HAP-1 (cell line): ENCODE measurements at regions not wholly inside any gene's neighbourhood (a gene's known extent, or its start where the extent isn't known, plus 50 kb on each side); places are given as distances from the start of the nearest gene placed in this dataset.

ENCODE experiments used
- DNase-seq, 2 experiments: peaks; one replicate each; pipeline ENCODE4 v3.0.0-alpha.2; 2016 to 2020; ENCODE audit warnings: low spot score in 2 of 2
- H3K27me3 ChIP-seq: fragments of 250-450 bp; sonication (Bioruptor Pico); 2 replicates; pipeline ENCODE4 v1.5.1; 2020; ENCODE audit warnings: low read depth, mild to moderate bottlenecking, moderate library complexity
- H3K36me3 ChIP-seq: fragments of 250-450 bp; sonication (Bioruptor Pico); replicated peaks from 2 replicates; pipeline ENCODE4 v1.5.1; 2020; ENCODE audit warnings: mild to moderate bottlenecking
- H3K4me1 ChIP-seq: fragments of 250-450 bp; sonication (Bioruptor Pico); 2 replicates; pipeline ENCODE4 v1.5.1; 2020; ENCODE audit warnings: mild to moderate bottlenecking
- H3K4me3 ChIP-seq: fragments of 250-450 bp; sonication (Bioruptor Pico); 2 replicates; pipeline ENCODE4 v1.5.1; 2020; ENCODE audit warnings: mild to moderate bottlenecking, moderate library complexity
- H3K9me3 ChIP-seq: fragments of 250-450 bp; sonication (Bioruptor Pico); 2 replicates; pipeline ENCODE4 v1.5.1; 2020; ENCODE audit warnings: mild to moderate bottlenecking, moderate library complexity
- in situ Hi-C: fragments of 300-500 bp; cut with MboI; formaldehyde crosslinking; loops from 3 replicates; pipeline ENCODE4 v1.14.3; 2020; ENCODE audit warnings: low sequenced_read_pairs, inconsistent platforms, mixed read lengths

- in situ Hi-C loops = no loop called here
- Histone ChIP-seq H3K27me3 (peaks cover 11% of the 10 kb centered on the region), H3K36me3 (no peaks in the 10 kb centered on the region), H3K9me3 (no peaks in the 10 kb centered on the region), H3K4me1 (no peaks in the 10 kb centered on the region), H3K4me3 (no peak overlapping the region)
- DNase-seq = no peak
These were observed 159.1 kb upstream of the EOMES start for GRCh38 chr3:27880969-27881892.

- Histone ChIP-seq H3K4me3 (no peak overlapping the region), H3K36me3 (no peaks in the 10 kb centered on the region), H3K9me3 (no peaks in the 10 kb centered on the region), H3K4me1 (no peaks in the 10 kb centered on the region), H3K27me3 (peaks cover 11% of the 10 kb centered on the region)
- DNase-seq = no peak
- in situ Hi-C loops = no loop called here
These were observed 161.1 kb upstream of the EOMES start for GRCh38 chr3:27883266-27883665.

DNA sequence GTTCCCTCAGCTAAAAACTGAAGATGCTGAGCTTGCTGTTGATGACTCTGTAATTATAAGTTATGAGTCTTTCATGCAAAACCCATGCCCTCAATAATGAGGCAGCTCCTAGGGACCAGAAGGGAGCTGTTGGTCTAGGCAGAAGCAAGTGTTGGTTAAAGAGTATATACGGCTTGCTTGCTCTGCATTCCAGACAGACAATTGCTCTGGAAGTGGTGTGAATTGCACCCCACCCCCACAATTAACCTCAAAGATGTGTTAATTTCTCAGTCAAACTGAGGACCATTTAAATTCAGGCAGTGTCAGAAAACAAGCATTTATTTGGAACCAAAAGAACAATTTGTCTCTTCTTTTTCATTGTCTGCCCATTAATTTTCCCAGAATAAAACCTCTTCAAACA lies 163.5 kb upstream of the EOMES start:
- in situ Hi-C loops = no loop called here
- DNase-seq = no peak
- Histone ChIP-seq H3K27me3 (peaks cover 11% of the 10 kb centered on the region), H3K36me3 (no peaks in the 10 kb centered on the region), H3K4me3 (no peak overlapping the region), H3K9me3 (no peaks in the 10 kb centered on the region), H3K4me1 (no peaks in the 10 kb centered on the region)

DNA sequence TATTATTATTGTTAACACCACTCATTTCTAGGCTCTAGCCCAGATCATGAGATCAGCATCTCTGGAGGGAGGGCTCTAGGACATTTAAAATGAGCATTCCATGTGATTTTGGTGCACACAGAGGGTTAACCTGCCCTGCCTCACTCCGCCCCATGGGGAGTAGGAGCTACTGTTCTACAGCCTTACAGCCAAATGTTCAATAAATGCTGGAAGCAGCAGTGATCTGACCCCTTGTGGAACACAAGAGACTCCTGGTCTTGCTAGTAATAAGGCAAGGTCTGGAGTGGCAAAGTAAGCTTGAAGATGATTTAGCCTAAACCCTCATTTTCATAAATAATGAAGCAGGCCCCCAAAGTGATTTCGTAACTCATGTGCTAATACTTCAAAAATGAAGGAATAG lies 166.4 kb upstream of the EOMES start:
- no peak for DNase-seq
- Histone ChIP-seq H3K36me3 (no peaks in the 10 kb centered on the region), H3K4me3 (no peak overlapping the region), H3K9me3 (no peaks in the 10 kb centered on the region), H3K4me1 (no peaks in the 10 kb centered on the region), H3K27me3 (no peaks in the 10 kb centered on the region)
- in situ Hi-C loops = no loop called here

- Histone ChIP-seq H3K4me3 (no peak overlapping the region), H3K9me3 (no peaks in the 10 kb centered on the region), H3K4me1 (no peaks in the 10 kb centered on the region), H3K27me3 (no peaks in the 10 kb centered on the region), H3K36me3 (no peaks in the 10 kb centered on the region)
- DNase-seq = no peak
- in situ Hi-C loops = no loop called here
These were observed 167.6 kb upstream of the EOMES start for GRCh38 chr3:27889745-27890144.

- DNase-seq = no peak
- H3K9me3 ChIP-seq = no peaks in the 10 kb centered on the region
- no peaks in the 10 kb centered on the region for H3K4me1 ChIP-seq
- H3K36me3 ChIP-seq = no peaks in the 10 kb centered on the region
- no peak overlapping the region for H3K4me3 ChIP-seq
- no peaks in the 10 kb centered on the region for H3K27me3 ChIP-seq
- in situ Hi-C loops = no loop called here
These were observed 178.2 kb upstream of the EOMES start for GRCh38 chr3:27900316-27900715.

DNA sequence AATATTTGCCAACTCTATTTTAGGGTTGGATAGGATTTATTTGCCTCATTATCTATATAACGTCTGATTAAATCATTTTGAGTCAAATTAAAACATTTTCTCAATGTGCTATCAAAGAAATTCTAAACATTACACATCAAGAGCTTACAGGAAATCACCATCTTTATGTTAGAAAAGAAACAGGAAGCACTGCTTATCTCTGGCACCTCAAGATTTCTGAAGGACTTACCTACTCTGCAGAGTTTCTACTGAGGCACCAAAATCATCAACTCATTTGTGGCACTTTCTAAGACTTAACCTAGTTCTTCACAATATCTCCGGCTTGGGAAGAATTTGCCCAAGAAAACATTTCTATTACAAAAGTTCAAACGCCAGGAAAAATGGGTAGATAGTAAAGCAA lies 181.3 kb upstream of the EOMES start:
- H3K4me3 ChIP-seq = no peak overlapping the region
- no peaks in the 10 kb centered on the region for H3K36me3 ChIP-seq
- H3K9me3 ChIP-seq = no peaks in the 10 kb centered on the region
- H3K27me3 ChIP-seq = no peaks in the 10 kb centered on the region; the same call in 1 of the 2 replicates
- H3K4me1 ChIP-seq = no peaks in the 10 kb centered on the region
- in situ Hi-C loops = no loop called here
- no peak for DNase-seq

- no peaks in the 10 kb centered on the region; the same call in 1 of the 2 replicates for H3K27me3 ChIP-seq
- H3K4me3 ChIP-seq = no peak overlapping the region
- no peak for DNase-seq
- in situ Hi-C loops = no loop called here
- no peaks in the 10 kb centered on the region for H3K9me3 ChIP-seq
- no peaks in the 10 kb centered on the region for H3K36me3 ChIP-seq
- no peaks in the 10 kb centered on the region for H3K4me1 ChIP-seq
These were observed 183.5 kb upstream of the EOMES start for GRCh38 chr3:27905625-27906024.

GRCh38 chr3:27907148-27907547 lies 185.0 kb upstream of the EOMES start:
- no peak for DNase-seq
- in situ Hi-C loops = no loop called here
- H3K27me3 ChIP-seq = no peaks in the 10 kb centered on the region; the same call in 1 of the 2 replicates
- no peak overlapping the region for H3K4me3 ChIP-seq
- H3K4me1 ChIP-seq = no peaks in the 10 kb centered on the region
- H3K36me3 ChIP-seq = no peaks in the 10 kb centered on the region
- no peaks in the 10 kb centered on the region for H3K9me3 ChIP-seq

GRCh38 chr3:27907929-27908328 lies 185.8 kb upstream of the EOMES start:
- in situ Hi-C loops = no loop called here
- Histone ChIP-seq H3K9me3 (no peaks in the 10 kb centered on the region), H3K4me1 (no peaks in the 10 kb centered on the region), H3K27me3 (no peaks in the 10 kb centered on the region; the same call in 1 of the 2 replicates), H3K36me3 (no peaks in the 10 kb centered on the region), H3K4me3 (no peak overlapping the region)
- no peak for DNase-seq

- no peaks in the 10 kb centered on the region for H3K36me3 ChIP-seq
- in situ Hi-C loops = no loop called here
- no peaks in the 10 kb centered on the region; the same call in 1 of the 2 replicates for H3K27me3 ChIP-seq
- no peak for DNase-seq
- no peaks in the 10 kb centered on the region for H3K4me1 ChIP-seq
- no peaks in the 10 kb centered on the region for H3K9me3 ChIP-seq
- no peak overlapping the region for H3K4me3 ChIP-seq
These were observed 188.3 kb upstream of the EOMES start for GRCh38 chr3:27910456-27910855.

DNA sequence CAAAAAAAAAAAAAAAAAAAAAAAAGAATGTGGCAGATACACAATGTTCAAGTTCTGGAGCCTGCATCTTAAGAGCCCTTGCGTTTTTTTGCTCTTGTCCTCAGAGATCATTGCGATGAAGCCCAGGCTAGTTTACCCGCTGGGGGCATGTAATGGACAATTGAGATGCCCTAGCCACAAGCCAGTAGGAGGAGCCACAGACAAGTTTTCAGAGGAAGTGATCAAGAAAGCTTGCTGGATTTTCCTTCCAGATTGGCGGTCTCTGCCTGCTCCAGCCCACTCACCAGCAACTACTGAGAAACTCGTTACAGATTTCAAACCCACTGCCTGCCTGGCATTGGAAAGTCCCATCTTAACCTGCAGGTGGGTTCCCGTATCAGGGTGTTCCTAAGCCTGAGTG lies 192.1 kb upstream of the EOMES start:
- Histone ChIP-seq H3K27me3 (no peaks in the 10 kb centered on the region), H3K4me3 (no peak overlapping the region), H3K36me3 (no peaks in the 10 kb centered on the region), H3K9me3 (no peaks in the 10 kb centered on the region), H3K4me1 (no peaks in the 10 kb centered on the region)
- peak in 1 of 2 experiments; percentile 8 for DNase-seq
- in situ Hi-C loops = no loop called here

GRCh38 chr3:27923349-27924068 lies 201.4 kb upstream of the EOMES start:
- no peaks in the 10 kb centered on the region for H3K9me3 ChIP-seq
- no peaks in the 10 kb centered on the region for H3K4me1 ChIP-seq
- in situ Hi-C loops = no loop called here
- H3K36me3 ChIP-seq = no peaks in the 10 kb centered on the region
- no peaks in the 10 kb centered on the region for H3K27me3 ChIP-seq
- no peak for DNase-seq
- H3K4me3 ChIP-seq = no peak overlapping the region

GRCh38 chr3:27927882-27928281 lies 205.8 kb upstream of the EOMES start:
- H3K27me3 ChIP-seq = no peaks in the 10 kb centered on the region
- H3K36me3 ChIP-seq = no peaks in the 10 kb centered on the region
- no peak overlapping the region for H3K4me3 ChIP-seq
- in situ Hi-C loops = no loop called here
- DNase-seq = no peak
- H3K4me1 ChIP-seq = no peaks in the 10 kb centered on the region
- H3K9me3 ChIP-seq = no peaks in the 10 kb centered on the region
